HG02678 (cell line): ENCODE measurements at regions not wholly inside any gene's neighbourhood (a gene's known extent, or its start where the extent isn't known, plus 50 kb on each side); places are given as distances from the start of the nearest gene placed in this dataset.
"Not testable (repeated sequence)": the region's sequence is repeated elsewhere in the genome, so short reads cannot be mapped to it uniquely, and the experiment has no call there.

Source experiments
- ATAC-seq: cut with Tn5 transposase; IDR thresholded peaks from one replicate; pipeline ENCODE4 v1.9.1; 2021; ENCODE audit warnings: mild to moderate bottlenecking, moderate library complexity; ENCODE audit not compliant: unreplicated experiment

GRCh38 chr6:56752009-56752408, 109.3 kb upstream of the DST start:
- ATAC-seq = no peak

GRCh38 chr6:56751604-56752003, 108.9 kb upstream of the DST start:
- no peak for ATAC-seq

- no peak for ATAC-seq
These were observed 108.0 kb upstream of the DST start for GRCh38 chr6:56750686-56751085.

- ATAC-seq = no peak
These were observed 107.0 kb upstream of the DST start for GRCh38 chr6:56749632-56750151.

GRCh38 chr6:56746767-56747504, 104.2 kb upstream of the DST start:
- ATAC-seq = no peak

GRCh38 chr6:56745971-56746370, 103.3 kb upstream of the DST start:
- no peak for ATAC-seq

- no peak for ATAC-seq
These were observed 102.4 kb upstream of the DST start for GRCh38 chr6:56745081-56745480.

GRCh38 chr6:56744528-56744927, 101.8 kb upstream of the DST start:
- no peak for ATAC-seq

- peak; percentile 72 for ATAC-seq
These were observed 99.6 kb upstream of the DST start for GRCh38 chr6:56742122-56742791.

- ATAC-seq = no peak
These were observed 98.8 kb upstream of the DST start for GRCh38 chr6:56741472-56741871.

GRCh38 chr6:56739836-56740815, 97.4 kb upstream of the DST start:
- no peak for ATAC-seq

GRCh38 chr6:56736804-56737203, 94.1 kb upstream of the DST start:
- no peak for ATAC-seq

GRCh38 chr6:56734335-56734734, 91.6 kb upstream of the DST start:
- no peak for ATAC-seq

- no peak for ATAC-seq
These were observed 90.6 kb upstream of the DST start for GRCh38 chr6:56733211-56733697.

- ATAC-seq = no peak
These were observed 89.8 kb upstream of the DST start for GRCh38 chr6:56732517-56732916.

- no peak for ATAC-seq
These were observed 88.2 kb upstream of the DST start for GRCh38 chr6:56730663-56731529.

- ATAC-seq = no peak
These were observed 87.0 kb upstream of the DST start for GRCh38 chr6:56729719-56730118.

- not testable (repeated sequence) for ATAC-seq
These were observed 86.5 kb upstream of the DST start for GRCh38 chr6:56729166-56729565.

GRCh38 chr6:56727097-56727850, 84.6 kb upstream of the DST start:
- ATAC-seq = no peak
